ENCODE measurements at regions not wholly inside any gene's neighbourhood (a gene's known extent, or its start where the extent isn't known, plus 50 kb on each side); places are given as distances from the start of the nearest gene placed in this dataset.

DNA sequence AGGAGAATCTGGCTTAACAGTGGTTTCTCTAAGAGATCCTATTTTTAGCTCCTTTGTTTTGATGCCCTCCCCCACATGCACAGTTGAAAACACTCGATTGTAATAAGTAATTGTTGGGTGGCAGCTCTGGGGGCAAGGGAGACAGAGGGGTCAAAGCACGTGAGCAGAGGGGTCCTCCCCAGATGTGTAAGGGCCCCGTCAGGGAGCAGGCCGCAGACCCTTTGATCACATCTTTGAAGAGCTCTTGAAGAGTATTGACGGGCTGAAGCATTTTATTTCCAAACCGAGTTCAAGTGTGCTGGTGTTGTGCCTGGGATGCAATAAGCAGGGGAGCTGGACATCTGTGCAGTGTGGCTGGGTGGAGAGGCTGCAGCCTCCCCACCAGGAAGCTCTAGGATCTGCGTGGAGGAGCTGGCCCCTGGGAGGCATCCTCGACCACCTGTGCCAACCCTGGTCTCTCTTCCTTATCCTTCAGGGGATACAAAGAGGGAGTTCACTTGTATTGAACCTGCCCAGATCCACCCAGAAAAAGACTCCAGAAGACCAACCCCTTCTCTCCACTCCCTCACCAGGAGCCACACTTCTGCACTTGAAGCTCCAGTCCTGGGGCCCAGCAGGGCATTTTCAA, 473.0 kb upstream of the MGMT start:
- no peak for DNase-seq (ENCODE audit: low read depth in 2 of 2)

DNA sequence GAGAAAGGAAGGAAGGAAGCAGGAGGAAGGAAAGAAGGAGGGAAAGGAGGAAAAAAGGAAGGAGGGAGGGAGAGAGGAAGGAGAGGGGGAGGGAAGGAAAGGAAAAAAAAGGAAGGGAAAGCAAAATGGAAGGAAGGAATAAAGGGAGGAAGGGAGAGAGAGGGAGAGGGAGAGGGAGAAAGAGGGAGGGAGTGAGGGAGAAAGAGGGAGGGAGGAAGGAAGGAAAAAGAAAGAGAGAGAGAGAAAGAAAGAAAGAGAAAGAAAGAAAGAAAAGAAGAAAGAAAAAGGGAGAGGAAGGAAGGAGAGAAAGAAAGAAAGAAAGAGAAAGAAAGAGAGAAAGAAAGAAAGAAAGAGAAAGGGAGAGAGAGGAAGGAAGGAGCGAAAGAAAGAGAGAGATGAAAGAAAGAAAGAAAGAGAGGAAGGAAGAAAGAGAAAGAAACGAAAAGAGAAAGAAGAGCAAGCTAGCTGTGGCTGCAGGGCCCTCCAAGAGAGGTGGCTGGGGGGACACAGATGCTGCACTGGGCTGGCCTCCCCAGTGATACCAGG, 472.4 kb upstream of the MGMT start:
- DNase-seq (ENCODE audit: low read depth in 2 of 2) = no peak

DNA sequence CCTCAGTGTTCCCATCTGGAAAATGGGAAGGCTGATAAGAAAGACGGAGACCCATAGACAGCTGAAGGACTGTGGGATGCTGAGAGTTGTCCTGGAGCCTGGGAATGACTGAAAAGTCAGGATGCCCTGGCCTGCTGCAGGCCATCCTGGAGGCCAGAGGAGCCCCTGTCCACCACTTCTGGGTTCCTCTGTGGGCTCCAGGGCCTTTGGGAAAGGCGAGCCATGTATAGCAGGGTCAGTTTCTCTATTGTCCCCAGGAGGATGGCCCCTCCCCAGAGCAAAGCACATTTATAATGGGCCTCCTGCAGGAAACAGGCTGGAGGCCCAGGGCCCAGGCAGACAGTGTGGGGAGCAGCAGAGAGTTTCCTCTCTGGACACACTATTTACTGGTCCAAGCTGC, 471.4 kb upstream of the MGMT start:
- DNase-seq (ENCODE audit: low read depth in 2 of 2) = no peak

DNA sequence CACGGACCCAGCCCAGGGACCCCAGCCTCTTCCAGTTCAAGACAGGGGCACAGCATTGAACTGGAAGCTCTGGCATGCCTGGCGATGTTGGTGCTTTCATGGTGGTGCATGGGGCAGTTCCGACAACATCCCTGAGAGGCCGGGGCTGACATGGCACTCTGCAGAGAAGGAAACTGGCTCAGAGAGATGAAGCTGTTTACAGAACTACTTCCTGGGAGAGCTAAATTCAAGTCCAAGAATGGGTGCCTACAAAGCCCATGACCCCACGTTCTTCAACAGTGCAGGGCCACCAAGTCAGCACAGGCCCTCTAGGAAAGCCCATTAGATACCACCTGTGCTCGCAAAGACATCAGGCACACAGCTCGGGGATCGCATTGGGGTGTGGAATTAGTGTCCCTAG, 470.9 kb upstream of the MGMT start:
- no peak for DNase-seq (ENCODE audit: low read depth in 2 of 2)

DNA sequence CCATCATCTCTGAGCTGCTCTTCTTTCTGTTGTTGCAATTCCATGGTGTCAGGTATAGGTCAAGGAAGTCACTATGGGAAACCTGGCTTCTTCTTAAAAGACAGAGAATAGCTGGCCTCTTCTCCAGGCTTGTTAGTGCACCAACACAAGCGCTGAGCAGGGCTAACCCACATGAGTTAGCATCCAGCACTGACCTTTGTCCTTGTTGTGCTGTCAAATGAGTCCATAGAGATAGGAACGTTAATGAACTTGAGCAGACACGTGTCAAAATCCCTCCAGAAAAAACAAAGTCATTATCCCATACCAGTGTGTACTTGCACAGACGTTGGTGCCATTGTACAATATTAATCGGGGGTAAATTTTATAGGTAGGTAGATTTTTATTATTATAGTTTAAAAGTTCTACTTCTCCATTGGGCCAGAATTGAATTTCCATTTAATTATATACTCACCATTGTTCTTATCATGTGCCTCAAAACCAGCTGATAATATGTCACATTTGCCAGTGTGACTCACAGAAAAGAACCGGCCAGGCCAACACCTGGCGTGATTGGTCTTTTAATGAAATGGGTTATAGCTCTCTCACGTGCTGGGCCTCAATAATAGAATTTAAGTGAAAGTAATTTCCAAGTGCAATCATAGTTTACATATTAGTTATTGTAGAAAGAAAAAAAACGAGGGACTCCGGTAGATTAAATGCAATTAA, 468.8 kb upstream of the MGMT start:
- no peak for DNase-seq (ENCODE audit: low read depth in 2 of 2)

DNA sequence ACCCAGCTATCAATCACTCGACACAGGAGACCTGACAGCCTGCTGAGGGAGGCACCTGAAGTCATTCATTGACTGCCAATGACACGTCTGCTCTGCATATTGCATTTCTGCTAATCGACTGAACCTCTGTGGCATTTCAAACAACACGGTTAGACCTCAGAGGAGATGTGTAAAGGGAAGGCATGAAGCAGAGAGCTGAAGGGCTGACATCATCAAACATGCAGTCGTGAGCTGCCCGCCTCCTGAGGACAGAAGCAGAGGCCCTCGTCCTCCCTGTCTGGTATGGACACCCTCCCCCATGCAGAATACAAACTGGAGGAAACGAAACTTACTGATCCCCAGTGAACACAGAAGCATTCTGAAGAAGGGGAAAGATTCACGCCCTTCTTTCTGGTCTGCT, 462.6 kb upstream of the MGMT start:
- DNase-seq (ENCODE audit: low read depth in 2 of 2) = no peak

DNA sequence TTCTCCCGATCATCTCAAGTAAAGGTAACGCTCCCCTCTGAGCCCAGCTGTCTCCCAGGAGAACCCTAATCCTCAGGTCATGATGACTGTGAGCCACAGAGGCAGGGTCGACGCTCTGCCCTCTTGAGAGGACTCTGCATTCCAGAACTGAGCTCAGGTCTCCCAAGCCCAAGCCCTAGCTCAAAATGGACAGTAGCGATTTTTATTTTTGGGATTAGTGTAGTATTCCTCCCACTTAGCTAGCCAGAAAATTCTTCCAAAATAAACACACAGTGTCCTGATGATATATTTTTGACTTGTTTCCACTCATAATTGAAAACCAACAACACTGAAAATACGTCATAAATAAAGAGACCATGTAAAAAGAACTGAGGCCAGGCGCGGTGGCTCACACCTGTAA, 462.0 kb upstream of the MGMT start:
- DNase-seq (ENCODE audit: low read depth in 2 of 2) = peak in 1 of 2 donors; percentile 4

DNA sequence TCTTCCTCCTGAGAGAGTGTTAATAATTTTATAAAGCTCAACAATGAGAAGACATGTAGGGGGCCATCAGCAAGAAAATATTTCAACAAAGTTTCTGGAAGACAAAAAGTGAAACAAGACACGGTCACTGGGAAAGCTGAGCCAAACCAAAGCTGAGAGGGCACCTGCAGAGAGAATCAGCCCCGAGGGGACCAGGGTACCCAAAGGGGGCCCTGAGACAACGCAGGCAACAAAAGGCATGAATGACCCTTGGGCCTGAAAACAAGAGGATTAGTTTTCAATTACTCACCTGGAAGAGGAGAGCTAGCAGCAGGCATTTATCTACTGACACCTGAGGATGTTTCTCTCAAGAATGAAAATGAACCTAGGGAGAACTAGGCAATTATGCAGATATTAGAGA, 461.2 kb upstream of the MGMT start:
- DNase-seq (ENCODE audit: low read depth in 2 of 2) = no peak

DNA sequence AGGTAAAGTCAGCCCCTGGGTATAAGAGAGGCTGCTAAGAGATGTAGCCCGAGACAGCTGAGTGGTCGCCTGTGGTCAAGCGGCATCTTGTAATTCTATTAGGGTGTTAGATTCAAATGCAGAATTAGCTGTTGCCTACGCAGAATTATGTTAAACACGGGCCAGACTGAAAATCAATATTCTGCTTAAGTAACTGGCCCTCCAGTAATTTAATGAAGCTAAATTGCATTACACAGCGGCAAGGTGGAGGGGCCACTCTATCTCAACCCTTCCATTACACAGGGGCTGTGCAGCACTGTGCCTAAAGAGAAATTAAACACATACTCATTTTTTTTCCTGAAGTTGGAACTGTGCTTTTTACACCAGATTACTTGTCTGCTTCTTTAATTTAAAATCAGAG, 448.5 kb upstream of the MGMT start:
- no peak for DNase-seq (ENCODE audit: low read depth in 2 of 2)

DNA sequence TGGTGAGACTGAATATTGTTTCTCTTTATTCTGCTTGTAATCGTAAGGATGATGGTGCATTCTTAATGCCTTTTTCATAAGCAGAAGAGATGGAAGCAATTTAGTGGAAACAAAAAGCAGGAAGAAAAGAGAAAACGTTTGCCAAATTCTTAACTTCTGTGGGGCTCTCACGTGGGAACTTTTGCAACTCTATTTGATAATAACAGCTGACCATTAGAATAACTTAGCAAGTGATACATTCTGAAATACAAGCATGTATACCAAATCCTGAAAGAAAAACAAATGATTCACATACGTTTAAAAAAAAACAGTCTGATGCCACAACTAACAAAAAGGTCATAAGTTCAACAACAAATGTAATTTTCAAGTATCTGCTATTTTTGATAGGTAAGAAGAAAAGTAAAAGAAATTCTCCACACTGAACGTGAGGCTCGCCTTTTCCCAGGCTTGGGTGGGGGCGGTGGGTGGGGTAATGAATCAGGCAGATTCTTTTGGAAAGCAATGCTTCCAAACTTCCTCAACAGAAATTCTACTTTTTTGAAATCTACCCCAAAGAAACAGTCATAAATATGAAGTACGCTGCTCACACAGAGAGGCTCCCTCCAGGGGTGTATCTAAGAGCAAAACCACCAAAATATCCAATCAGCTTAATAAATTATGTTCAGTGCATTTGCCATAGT, 446.2 kb upstream of the MGMT start:
- DNase-seq (ENCODE audit: low read depth in 2 of 2) = no peak

DNA sequence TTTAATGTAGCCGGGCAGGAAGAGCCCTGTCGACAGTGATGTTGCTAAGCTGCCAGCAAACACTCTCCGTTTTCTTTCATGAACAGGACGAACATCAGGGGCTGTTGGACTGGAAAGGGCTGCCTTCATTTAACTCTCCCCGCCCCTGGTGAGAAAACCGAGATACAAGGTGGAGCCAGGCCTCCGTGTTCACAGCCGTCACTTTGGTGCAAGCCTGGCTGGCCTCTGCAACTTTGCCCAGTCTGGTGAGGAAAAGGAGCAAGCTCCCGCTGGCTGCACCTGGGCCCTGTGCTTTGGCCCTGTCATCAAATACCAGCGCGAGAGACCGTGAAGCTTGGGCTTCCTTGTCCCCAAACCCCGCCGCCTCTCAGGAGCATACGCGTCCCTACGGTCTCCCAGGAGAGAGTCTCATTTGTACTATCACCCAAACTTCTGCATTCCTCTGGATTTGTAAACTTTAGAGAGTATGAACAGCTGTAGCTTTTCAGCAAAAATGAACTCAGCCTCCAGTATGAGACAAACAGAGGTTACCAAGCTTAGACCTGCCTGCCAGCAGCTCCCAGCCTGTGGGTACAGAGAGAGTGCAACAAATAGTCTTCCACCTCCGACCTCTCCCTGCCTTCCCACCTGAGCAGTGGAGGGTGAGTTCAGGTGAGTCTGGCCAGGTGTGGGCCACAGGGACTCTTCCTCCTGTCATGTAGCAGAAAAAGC, 445.3 kb upstream of the MGMT start:
- DNase-seq (ENCODE audit: low read depth in 2 of 2) = no peak

DNA sequence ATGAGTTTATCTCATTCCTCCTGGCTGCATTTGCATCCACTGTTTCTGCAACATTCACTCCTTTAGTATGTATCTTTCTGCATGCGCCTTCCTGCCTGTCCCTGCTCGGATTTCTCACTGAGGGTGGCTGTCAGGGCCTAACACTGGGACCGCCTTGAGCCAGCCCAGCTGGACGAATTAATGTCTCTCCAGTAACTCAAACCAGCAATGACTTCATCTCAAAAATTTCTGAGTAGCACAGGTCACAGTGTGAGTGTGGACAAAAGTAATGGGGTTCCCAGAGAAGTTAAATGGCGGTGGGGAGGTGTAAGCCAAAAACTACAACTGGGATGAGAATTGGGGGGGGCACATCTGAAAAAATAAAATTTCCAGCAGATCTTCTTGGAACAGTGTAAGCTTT, 444.0 kb upstream of the MGMT start:
- no peak for DNase-seq (ENCODE audit: low read depth in 2 of 2)

DNA sequence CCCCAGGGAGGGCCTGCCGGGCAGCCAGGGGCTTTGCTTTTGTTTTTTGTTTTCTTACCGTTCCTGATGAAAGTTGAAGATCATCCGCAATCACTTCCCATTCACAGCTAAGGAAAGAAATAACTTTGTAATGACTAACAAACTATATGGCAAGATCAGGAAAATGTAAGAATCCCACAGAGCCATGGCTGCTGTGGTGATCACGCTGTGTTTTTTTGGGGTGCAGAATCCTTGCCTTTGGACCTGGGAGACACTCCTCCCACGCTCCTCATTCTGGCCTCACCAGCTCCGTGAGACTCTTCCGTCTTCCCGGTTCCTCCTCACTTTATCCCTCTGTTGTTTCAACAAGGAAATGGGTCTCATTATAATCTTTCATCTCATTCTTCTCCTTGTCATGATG, 443.0 kb upstream of the MGMT start:
- DNase-seq (ENCODE audit: low read depth in 2 of 2) = no peak

DNA sequence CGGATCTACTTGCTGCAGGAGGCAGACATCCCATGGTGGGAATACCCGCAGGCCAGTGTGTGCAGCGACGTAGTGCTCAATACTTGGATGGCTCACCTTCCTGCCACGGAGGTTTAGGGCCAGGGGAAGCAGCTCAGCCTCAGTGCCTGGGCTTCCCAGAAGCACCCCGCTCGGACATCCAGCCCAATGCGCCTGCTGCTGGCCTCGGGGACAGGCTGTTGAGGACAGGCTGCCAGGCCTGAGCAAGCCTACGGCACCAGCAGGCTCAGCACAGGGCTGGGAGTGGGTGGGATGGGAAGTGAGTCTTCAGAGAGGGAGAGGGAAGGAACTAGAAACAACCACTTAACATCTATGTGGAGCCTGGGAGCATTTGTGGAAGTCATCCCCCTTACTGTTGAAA, 441.3 kb upstream of the MGMT start:
- DNase-seq (ENCODE audit: low read depth in 2 of 2) = no peak

DNA sequence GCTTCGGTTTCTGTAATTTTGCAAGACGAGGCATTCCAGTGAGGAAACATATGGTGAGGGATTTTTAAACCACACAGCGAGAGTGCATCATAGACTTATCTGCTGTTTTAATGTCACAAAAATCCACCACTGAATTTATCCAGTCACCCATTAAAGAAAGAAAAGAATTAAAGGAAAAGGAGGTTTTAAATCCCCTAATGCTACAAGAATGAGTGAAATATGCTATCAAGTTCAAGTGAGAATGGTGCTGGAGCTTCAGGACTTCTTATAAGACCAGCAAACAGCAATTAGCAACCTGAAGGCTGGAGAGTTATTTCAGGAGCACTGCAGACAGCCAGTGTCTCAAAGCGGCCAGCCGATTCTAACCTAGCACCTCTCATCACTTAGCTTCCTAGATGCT, 439.1 kb upstream of the MGMT start:
- DNase-seq (ENCODE audit: low read depth in 2 of 2) = no peak

DNA sequence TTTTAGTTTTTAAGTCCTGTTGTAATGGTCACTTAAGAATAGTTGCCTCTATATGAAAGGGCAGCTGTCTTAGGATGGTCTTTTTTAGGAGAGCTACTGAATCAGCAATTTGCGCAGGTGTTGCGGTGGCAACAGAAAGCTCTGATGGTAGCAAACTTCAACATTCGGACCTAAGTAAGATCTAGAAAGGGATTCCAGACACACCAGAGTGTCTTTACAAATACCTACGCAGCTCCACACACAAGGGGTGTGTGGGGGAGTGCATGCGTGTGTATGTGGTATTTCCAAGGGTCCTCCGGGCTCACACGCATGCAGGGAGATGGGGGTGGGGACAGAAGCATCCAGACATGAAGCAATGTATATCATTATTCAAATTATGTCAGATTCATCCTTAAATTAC, 438.6 kb upstream of the MGMT start:
- no peak for DNase-seq (ENCODE audit: low read depth in 2 of 2)

DNA sequence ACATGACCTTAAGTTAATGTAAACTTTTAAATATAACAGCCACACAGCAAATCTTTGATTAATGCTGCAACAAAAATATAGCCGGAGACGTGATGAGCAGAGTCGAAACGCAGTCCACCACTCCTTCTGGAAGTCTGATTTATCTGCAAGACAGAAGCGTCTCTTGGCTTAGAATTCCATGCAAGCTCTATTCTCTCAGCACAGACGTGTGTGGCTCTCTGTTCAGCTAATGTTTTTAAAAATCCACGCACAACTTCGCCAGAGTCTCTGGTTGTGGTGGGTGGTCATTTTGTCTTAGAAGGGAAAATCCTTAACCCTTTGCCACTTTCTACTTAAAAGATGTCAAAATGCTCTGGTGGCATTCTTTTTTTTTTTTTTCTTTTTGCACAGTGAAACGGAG, 438.0 kb upstream of the MGMT start:
- DNase-seq (ENCODE audit: low read depth in 2 of 2) = no peak

DNA sequence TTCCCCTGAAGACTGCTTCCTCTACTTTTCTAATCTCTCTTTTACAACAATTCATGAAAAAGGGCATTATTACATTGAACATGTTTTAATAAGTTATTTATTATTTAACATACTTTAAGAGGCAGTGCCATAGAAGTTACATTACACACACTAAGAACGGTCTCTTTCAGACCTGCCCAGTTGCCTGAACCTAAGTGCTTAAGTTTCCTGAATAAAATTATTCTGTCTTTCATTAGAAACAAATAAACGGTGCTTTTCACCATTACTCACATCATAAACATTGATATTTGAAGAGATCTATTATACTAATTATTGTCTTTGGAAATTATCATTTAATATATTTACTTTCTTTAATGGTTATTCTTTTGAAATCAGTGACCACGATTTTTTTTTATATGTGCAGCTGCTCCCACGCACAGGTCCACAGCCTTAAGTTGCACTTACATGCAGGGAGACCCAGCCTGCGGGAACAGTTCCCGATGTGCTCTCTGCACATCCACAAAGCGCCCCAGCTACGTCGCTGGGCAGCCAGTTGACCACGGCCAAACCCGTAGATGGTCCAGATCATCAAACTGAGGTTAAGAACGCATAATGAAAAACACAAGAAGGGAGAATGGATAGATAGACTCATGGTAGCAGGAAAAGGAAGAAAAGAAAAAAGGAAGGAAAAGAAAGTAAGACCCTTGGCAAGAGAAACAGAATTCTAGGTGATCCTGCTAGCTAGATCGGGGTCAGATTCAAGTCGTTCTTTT, 437.0 kb upstream of the MGMT start:
- DNase-seq (ENCODE audit: low read depth in 2 of 2) = no peak

DNA sequence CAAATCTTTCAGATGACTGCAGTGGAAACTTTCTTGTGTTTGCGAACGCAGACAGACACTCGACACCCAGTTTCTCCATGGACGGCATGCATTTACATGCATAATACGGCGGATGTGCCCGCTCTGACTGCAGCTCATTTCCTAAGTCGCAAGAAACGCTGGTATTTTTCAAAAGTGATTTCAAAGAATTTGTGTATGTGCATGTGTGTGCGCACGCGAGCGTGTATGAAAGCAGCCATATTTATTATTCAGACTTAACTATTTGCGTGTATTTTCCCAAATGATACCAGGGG, 436.5 kb upstream of the MGMT start:
- no peak for DNase-seq (ENCODE audit: low read depth in 2 of 2)

DNA sequence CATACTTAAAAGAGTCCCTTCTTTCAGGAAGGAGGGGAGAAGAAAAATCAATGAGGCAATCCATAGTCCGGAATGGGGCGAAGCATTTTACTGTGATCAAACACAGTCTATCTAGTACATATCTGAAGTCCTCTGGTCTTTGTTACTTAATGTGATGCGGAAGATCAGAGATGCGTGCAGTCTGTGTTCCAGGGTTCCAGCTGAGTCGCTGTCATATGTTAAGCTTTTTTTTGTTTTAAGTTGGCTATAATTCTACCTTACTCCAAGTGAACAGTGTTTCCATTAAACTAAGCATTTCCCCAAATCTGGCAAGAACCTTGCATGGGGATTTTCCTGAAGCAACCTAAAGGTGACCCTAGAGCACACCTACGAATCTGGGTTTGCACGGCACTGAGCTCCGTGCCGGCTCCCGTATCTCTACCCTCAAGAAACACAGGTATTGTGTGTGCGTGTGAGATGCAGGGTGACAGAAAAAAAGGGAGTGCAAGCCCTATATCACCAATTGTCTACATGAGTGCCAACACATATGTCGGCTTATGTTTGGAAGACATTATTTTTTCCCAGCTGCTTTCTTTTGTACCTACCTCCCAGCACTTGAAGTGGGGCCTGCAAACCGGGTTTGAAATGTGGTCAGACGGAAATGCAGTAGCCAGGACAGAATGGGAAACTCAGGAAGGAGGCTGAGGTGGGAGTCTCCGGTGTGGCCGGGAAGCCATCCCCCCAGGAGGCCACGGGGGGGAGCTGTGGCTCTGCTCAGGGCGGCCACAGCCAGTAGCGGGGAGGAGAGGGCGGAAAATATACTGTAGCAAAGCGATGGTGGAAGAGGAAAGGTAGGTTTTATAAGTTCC, 435.8 kb upstream of the MGMT start:
- DNase-seq (ENCODE audit: low read depth in 2 of 2) = peak; percentile 67 to 73

DNA sequence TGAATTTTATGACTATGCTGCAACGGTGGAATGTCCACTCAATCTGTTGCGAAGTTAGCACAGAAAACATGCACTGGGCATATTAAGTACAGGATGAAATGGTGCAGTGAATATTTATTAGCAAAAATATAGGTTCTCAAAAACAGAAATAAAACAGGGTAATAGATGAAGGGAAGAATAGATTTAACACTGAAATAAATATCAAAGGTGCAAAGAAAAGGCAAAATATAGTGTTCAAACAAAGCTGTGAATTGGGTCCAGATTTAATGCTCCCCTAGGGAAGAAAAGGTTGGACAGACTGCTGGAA, 435.2 kb upstream of the MGMT start:
- DNase-seq (ENCODE audit: low read depth in 2 of 2) = no peak

All from dermis microvascular lymphatic vessel endothelial cell (primary cell).